ENCODE measurements at regions not wholly inside any gene's neighbourhood (a gene's known extent, or its start where the extent isn't known, plus 50 kb on each side); places are given as distances from the start of the nearest gene placed in this dataset.

GRCh38 chr4:34766935-34767334, 1477.4 kb downstream of the ARAP2 start:
- Histone ChIP-seq H3K4me3 (no peak overlapping the region), H3K27ac (no peak overlapping the region), H3K27me3 (no peaks in the 10 kb centered on the region), H3K79me2 (ENCODE audit: low read depth) (no peaks in the 10 kb centered on the region), H4K20me1 (ENCODE audit: low read depth) (no peaks in the 10 kb centered on the region), H2AFZ (replicated peaks) (no peak overlapping the region), H3K9ac (no peak overlapping the region), H3K4me2 (no peak overlapping the region), H3K36me3 (no peaks in the 10 kb centered on the region), H3F3A (ENCODE audit: low read depth) (no peaks in the 10 kb centered on the region), H3K4me1 (peaks cover 3% of the 10 kb centered on the region), H3K9me3 (ENCODE audit: low read depth) (no peaks in the 10 kb centered on the region)
- Mint-ChIP-seq H3K9me3 (no peaks in the 10 kb centered on the region), H3K27me3 (ENCODE audit: insufficient read depth, low read depth) (no peaks in the 10 kb centered on the region), H3K4me1 (no peaks in the 10 kb centered on the region), H3K36me3 (no peaks in the 10 kb centered on the region), H3K27ac (no peak overlapping the region), H3K4me3 (no peak overlapping the region)
- DNase-seq (ENCODE audit: low spot score), result no peak
- TF ChIP-seq, protein P1, sequence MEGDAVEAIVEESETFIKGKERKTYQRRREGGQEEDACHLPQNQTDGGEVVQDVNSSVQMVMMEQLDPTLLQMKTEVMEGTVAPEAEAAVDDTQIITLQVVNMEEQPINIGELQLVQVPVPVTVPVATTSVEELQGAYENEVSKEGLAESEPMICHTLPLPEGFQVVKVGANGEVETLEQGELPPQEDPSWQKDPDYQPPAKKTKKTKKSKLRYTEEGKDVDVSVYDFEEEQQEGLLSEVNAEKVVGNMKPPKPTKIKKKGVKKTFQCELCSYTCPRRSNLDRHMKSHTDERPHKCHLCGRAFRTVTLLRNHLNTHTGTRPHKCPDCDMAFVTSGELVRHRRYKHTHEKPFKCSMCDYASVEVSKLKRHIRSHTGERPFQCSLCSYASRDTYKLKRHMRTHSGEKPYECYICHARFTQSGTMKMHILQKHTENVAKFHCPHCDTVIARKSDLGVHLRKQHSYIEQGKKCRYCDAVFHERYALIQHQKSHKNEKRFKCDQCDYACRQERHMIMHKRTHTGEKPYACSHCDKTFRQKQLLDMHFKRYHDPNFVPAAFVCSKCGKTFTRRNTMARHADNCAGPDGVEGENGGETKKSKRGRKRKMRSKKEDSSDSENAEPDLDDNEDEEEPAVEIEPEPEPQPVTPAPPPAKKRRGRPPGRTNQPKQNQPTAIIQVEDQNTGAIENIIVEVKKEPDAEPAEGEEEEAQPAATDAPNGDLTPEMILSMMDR (IDR thresholded peaks at IDR 0.05), result no peak
- TF ChIP-seq EZH2 (IDR thresholded peaks at IDR 0.05) (no peak), EZH2phosphoT487 (IDR thresholded peaks at IDR 0.05) (no peak)

DNA sequence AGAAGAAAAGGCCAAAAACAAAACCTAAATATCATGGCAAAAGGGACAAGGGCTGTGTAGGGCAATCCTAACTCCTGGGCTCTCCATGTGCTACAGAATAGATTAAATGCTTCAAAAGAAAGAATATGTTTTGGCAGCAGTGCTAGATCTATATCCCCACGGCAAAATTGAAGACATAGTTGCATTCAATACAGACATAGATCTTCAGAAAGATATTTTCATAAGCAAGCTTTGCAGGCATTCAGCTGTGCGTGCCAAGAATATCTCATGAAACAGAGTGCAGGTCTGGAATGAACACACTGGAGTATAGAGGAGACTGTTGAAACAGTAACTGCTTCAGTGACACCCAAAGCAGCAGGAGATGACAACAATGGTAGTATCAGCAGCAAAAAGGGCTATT, 1476.9 kb downstream of the ARAP2 start:
- H2AFZ ChIP-seq (replicated peaks), result no peak overlapping the region
- no peaks in the 10 kb centered on the region for H3F3A ChIP-seq (ENCODE audit: low read depth)
- Mint-ChIP-seq H3K9me3 (no peaks in the 10 kb centered on the region), H3K36me3 (no peaks in the 10 kb centered on the region), H3K4me3 (no peak overlapping the region), H3K27ac (no peak overlapping the region), H3K27me3 (ENCODE audit: insufficient read depth, low read depth) (no peaks in the 10 kb centered on the region), H3K4me1 (no peaks in the 10 kb centered on the region)
- no peak overlapping the region for H3K4me3 ChIP-seq
- TF ChIP-seq, protein P1 (IDR thresholded peaks at IDR 0.05), result no peak
- TF ChIP-seq EZH2 (IDR thresholded peaks at IDR 0.05) (no peak), EZH2phosphoT487 (IDR thresholded peaks at IDR 0.05) (no peak)
- H3K27ac ChIP-seq, result no peak overlapping the region
- no peak overlapping the region for H3K9ac ChIP-seq
- peaks cover 3% of the 10 kb centered on the region for H3K4me1 ChIP-seq
- H3K36me3 ChIP-seq, result peaks cover under 1% of the 10 kb centered on the region
- no peak overlapping the region for H3K4me2 ChIP-seq
- no peaks in the 10 kb centered on the region for H3K79me2 ChIP-seq (ENCODE audit: low read depth)
- no peaks in the 10 kb centered on the region for H3K27me3 ChIP-seq
- DNase-seq (ENCODE audit: low spot score), result no peak
- no peaks in the 10 kb centered on the region for H4K20me1 ChIP-seq (ENCODE audit: low read depth)
- H3K9me3 ChIP-seq (ENCODE audit: low read depth), result no peaks in the 10 kb centered on the region

DNA sequence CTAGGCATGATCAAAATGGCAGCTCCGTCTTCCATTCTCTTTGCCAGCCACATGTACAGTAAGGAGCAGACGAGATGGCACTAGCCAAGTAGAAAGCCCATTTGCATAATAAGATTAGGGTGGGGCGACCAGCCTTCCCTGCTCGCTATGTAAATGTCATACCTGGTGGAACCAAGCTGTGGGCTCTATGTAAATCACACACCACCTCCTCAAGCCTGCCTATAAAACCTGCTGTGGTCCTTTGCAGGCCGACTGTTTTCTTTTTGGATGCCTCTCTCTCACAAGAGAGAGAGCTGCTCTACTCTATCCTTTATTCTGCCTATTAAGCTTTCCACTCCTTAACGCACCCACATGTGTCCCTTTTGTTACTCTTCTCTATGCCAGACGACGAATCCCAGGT, 1472.7 kb downstream of the ARAP2 start:
- no peak overlapping the region for H3K27ac ChIP-seq
- no peak overlapping the region for H3K4me3 Mint-ChIP-seq
- H3K4me3 ChIP-seq, result no peak overlapping the region
- H3F3A ChIP-seq (ENCODE audit: low read depth), result no peaks in the 10 kb centered on the region
- H3K36me3 Mint-ChIP-seq, result no peaks in the 10 kb centered on the region
- no peaks in the 10 kb centered on the region for H3K27me3 Mint-ChIP-seq (ENCODE audit: insufficient read depth, low read depth)
- H3K27me3 ChIP-seq, result no peaks in the 10 kb centered on the region
- H3K4me2 ChIP-seq, result no peak overlapping the region
- H3K9me3 ChIP-seq (ENCODE audit: low read depth), result no peaks in the 10 kb centered on the region
- H3K9me3 Mint-ChIP-seq, result no peaks in the 10 kb centered on the region
- TF ChIP-seq EZH2 (IDR thresholded peaks at IDR 0.05) (no peak), EZH2phosphoT487 (IDR thresholded peaks at IDR 0.05) (no peak)
- TF ChIP-seq, protein P1 (IDR thresholded peaks at IDR 0.05), result no peak
- no peak overlapping the region for H3K27ac Mint-ChIP-seq
- peaks cover 3% of the 10 kb centered on the region for H3K4me1 ChIP-seq
- peak overlapping the region; percentile 26 for H2AFZ ChIP-seq (replicated peaks)
- H3K36me3 ChIP-seq, result peaks cover 3% of the 10 kb centered on the region
- H3K9ac ChIP-seq, result no peak overlapping the region
- no peaks in the 10 kb centered on the region for H3K79me2 ChIP-seq (ENCODE audit: low read depth)
- no peak for DNase-seq (ENCODE audit: low spot score)
- H4K20me1 ChIP-seq (ENCODE audit: low read depth), result no peaks in the 10 kb centered on the region
- H3K4me1 Mint-ChIP-seq, result no peaks in the 10 kb centered on the region

Data from neural progenitor cell (in vitro differentiated cells).